ENCODE measurements at regions not wholly inside any gene's neighbourhood (a gene's known extent, or its start where the extent isn't known, plus 50 kb on each side); places are given as distances from the start of the nearest gene placed in this dataset.

- Histone ChIP-seq H3K9me2 (ENCODE audit: insufficient read depth) (no peaks in the 10 kb centered on the region), H3K4me2 (ENCODE audit: low read length) (no peak overlapping the region), H3K79me2 (ENCODE audit: insufficient read depth, low read length) (no peaks in the 10 kb centered on the region), H3K4me3 (replicated peaks in 1 of 2; ENCODE audit: low read depth in 1 of 2, low read length in 2 of 2) (no peak overlapping the region), H2AFZ (ENCODE audit: low read depth, low read length, poor library complexity, severe bottlenecking) (no peak overlapping the region), H4K20me1 (ENCODE audit: insufficient read depth) (no peaks in the 10 kb centered on the region), H3K27ac (ENCODE audit: low read depth, low read length) (no peak overlapping the region), H3K9me3 (ENCODE audit: control insufficient read depth in 1 of 2, insufficient read depth in 1 of 2, low read depth in 1 of 2, low read length in 2 of 2) (no peaks in the 10 kb centered on the region), H3K27me3 (ENCODE audit: insufficient read depth, low read length) (no peaks in the 10 kb centered on the region), H3K4me1 (ENCODE audit: control insufficient read depth in 1 of 2, insufficient read depth in 2 of 2, low read length in 2 of 2) (no peaks in the 10 kb centered on the region), H3K9ac (ENCODE audit: low read length) (no peak overlapping the region), H3K36me3 (ENCODE audit: control insufficient read depth in 1 of 2, insufficient read depth in 2 of 2, low read length in 2 of 2) (no peaks in the 10 kb centered on the region)
- ChIA-PET RAD21 (ENCODE audit: low non-redundant PET in 1 of 2, low total read pairs in 2 of 2, uncharacterized antibody in 2 of 2, unreplicated experiment in 2 of 2) (no interaction called here), POLR2A (no interaction called here), CTCF (no interaction called here)
- BruUV-seq (replicated peaks): no TSS peak
- intact Hi-C loops (cut with micrococcal nuclease): no loop called here
- no peak for TF ChIP-seq SP1 (IDR thresholded peaks at IDR 0.05; ENCODE audit: low read depth)
- no peak for TF ChIP-seq EZH2phosphoT487 (IDR thresholded peaks at IDR 0.05; ENCODE audit: borderline replicate concordance)
- TF ChIP-seq CTCF (IDR thresholded peaks at IDR 0.05 in 2 of 3, conservative IDR thresholded peaks at IDR 0.05 in 1 of 3; ENCODE audit: borderline replicate concordance in 1 of 3, insufficient read depth in 1 of 3, low read depth in 2 of 3, low read length in 2 of 3): no peak
- no peak for TF ChIP-seq ZFX (IDR thresholded peaks at IDR 0.05)
- no peak for TF ChIP-seq POLR2AphosphoS5 (IDR thresholded peaks at IDR 0.05; ENCODE audit: low read depth, low read length)
- TF ChIP-seq YY1 (IDR thresholded peaks at IDR 0.05; ENCODE audit: extremely low read depth, insufficient replicate concordance, low read depth, low read length): no peak
- ATAC-seq (no peak), DNase-seq (ENCODE audit: low read depth, low spot score) (no peak)
These were observed 307.4 kb downstream of the FZD1 start for GRCh38 chr7:91571601-91572000.

GRCh38 chr7:91573405-91573804, 307.1 kb downstream of the MTERF1 start:
- H3K9me3 ChIP-seq (ENCODE audit: control insufficient read depth in 1 of 2, insufficient read depth in 1 of 2, low read depth in 1 of 2, low read length in 2 of 2): no peaks in the 10 kb centered on the region
- ChIA-PET RAD21 (ENCODE audit: low non-redundant PET in 1 of 2, low total read pairs in 2 of 2, uncharacterized antibody in 2 of 2, unreplicated experiment in 2 of 2) (no interaction called here), POLR2A (no interaction called here), CTCF (no interaction called here)
- no peaks in the 10 kb centered on the region for H3K9me2 ChIP-seq (ENCODE audit: insufficient read depth)
- no peak overlapping the region for H3K4me3 ChIP-seq (replicated peaks in 1 of 2; ENCODE audit: low read depth in 1 of 2, low read length in 2 of 2)
- intact Hi-C loops (cut with micrococcal nuclease): no loop called here
- H2AFZ ChIP-seq (ENCODE audit: low read depth, low read length, poor library complexity, severe bottlenecking): no peak overlapping the region
- H3K27me3 ChIP-seq (ENCODE audit: insufficient read depth, low read length): no peaks in the 10 kb centered on the region
- ATAC-seq: no peak
- DNase-seq (ENCODE audit: low read depth, low spot score): no peak
- H3K27ac ChIP-seq (ENCODE audit: low read depth, low read length): no peak overlapping the region
- no TSS peak for BruUV-seq (replicated peaks)
- H3K4me1 ChIP-seq (ENCODE audit: control insufficient read depth in 1 of 2, insufficient read depth in 2 of 2, low read length in 2 of 2): no peaks in the 10 kb centered on the region
- H3K36me3 ChIP-seq (ENCODE audit: control insufficient read depth in 1 of 2, insufficient read depth in 2 of 2, low read length in 2 of 2): no peaks in the 10 kb centered on the region
- H3K9ac ChIP-seq (ENCODE audit: low read length): no peak overlapping the region
- H4K20me1 ChIP-seq (ENCODE audit: insufficient read depth): no peaks in the 10 kb centered on the region
- H3K79me2 ChIP-seq (ENCODE audit: insufficient read depth, low read length): no peaks in the 10 kb centered on the region
- no peak overlapping the region for H3K4me2 ChIP-seq (ENCODE audit: low read length)
- no peak for TF ChIP-seq EGR1 (IDR thresholded peaks at IDR 0.05; ENCODE audit: low read depth)
- no peak for TF ChIP-seq SP1 (IDR thresholded peaks at IDR 0.05; ENCODE audit: low read depth)
- TF ChIP-seq CTCF (IDR thresholded peaks at IDR 0.05 in 2 of 3, conservative IDR thresholded peaks at IDR 0.05 in 1 of 3; ENCODE audit: borderline replicate concordance in 1 of 3, insufficient read depth in 1 of 3, low read depth in 2 of 3, low read length in 2 of 3): no peak
- TF ChIP-seq TCF7L2 (IDR thresholded peaks at IDR 0.05; ENCODE audit: borderline replicate concordance, extremely low read depth, insufficient read depth, insufficient read length): no peak
- no peak for TF ChIP-seq REST (IDR thresholded peaks at IDR 0.05; ENCODE audit: low read depth)
